AG09319 (cell line): ENCODE measurements at regions not wholly inside any gene's neighbourhood (a gene's known extent, or its start where the extent isn't known, plus 50 kb on each side); places are given as distances from the start of the nearest gene placed in this dataset.
A peak's percentile ranks its signal among the peaks of the same experiment; 100 is the strongest.

Experiments used
- DNase-seq: peaks from one replicate; pipeline ENCODE4 v3.0.0-alpha.2; 2010; ENCODE audit warnings: low read depth; ENCODE audit errors: extremely low read depth
- TF ChIP-seq, protein P1 (sequence below): IDR thresholded peaks from 2 replicates; pipeline ENCODE4 v1.5.1; 2011; ENCODE audit warnings: low read depth, mild to moderate bottlenecking, inconsistent platforms, low read length, moderate library complexity

DNA sequence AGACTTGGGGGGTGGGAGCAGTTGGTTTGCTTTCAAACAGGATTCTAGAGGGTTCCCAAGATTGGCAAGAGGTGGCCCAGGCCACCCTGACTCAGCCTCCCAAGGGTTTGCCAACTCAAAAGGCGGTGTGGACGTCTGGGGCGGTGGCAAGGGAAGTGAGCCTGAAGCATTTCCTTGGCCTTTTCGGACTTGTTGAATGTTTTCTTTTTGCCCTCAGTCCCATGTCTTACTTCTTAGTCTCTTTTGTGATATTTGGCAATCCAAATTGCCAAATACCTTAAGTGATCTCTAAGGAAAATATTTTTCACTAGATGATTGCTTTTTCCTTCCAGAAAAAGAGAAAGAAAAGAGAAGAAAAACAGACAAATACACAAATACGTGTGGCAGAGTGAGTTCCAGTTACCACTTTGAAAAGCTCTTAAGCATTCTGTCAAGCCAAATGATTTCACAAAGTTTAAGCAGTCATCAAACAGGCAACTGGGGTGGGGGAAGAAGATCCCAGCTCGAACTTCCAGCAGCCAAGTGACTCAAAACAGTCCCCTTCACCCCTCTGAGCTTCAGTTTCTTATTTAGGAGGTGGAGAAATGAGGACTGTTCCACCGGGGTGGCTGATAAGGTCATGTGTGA is 374.6 kb upstream of the USP24 start:
- DNase-seq = peak; percentile 61
- TF ChIP-seq, protein P1, sequence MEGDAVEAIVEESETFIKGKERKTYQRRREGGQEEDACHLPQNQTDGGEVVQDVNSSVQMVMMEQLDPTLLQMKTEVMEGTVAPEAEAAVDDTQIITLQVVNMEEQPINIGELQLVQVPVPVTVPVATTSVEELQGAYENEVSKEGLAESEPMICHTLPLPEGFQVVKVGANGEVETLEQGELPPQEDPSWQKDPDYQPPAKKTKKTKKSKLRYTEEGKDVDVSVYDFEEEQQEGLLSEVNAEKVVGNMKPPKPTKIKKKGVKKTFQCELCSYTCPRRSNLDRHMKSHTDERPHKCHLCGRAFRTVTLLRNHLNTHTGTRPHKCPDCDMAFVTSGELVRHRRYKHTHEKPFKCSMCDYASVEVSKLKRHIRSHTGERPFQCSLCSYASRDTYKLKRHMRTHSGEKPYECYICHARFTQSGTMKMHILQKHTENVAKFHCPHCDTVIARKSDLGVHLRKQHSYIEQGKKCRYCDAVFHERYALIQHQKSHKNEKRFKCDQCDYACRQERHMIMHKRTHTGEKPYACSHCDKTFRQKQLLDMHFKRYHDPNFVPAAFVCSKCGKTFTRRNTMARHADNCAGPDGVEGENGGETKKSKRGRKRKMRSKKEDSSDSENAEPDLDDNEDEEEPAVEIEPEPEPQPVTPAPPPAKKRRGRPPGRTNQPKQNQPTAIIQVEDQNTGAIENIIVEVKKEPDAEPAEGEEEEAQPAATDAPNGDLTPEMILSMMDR = no peak

GRCh38 chr1:55588309-55588708 is 373.1 kb upstream of the USP24 start:
- no peak for DNase-seq
- TF ChIP-seq, protein P1 = no peak

GRCh38 chr1:55586771-55587170 is 371.6 kb upstream of the USP24 start:
- DNase-seq = no peak
- TF ChIP-seq, protein P1 = no peak

DNA sequence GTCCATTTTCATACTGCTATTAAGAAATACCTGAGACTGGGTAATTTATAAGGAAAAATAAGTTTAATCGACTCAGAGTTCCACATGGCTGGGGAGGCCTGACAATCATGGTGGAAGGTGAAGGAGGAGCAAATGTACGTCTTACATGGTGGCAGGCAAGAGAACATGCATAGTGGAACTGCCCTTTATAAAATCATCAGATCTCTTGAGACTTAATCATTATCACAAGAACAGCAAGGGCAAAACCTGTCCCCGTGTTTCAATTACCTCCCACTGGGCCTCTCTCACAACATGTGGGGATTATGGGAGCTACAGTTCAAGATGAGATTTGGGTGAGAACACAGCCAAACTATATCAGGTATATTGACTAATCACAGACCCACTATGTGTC is 370.2 kb upstream of the USP24 start:
- TF ChIP-seq, protein P1 = no peak
- DNase-seq = no peak

DNA sequence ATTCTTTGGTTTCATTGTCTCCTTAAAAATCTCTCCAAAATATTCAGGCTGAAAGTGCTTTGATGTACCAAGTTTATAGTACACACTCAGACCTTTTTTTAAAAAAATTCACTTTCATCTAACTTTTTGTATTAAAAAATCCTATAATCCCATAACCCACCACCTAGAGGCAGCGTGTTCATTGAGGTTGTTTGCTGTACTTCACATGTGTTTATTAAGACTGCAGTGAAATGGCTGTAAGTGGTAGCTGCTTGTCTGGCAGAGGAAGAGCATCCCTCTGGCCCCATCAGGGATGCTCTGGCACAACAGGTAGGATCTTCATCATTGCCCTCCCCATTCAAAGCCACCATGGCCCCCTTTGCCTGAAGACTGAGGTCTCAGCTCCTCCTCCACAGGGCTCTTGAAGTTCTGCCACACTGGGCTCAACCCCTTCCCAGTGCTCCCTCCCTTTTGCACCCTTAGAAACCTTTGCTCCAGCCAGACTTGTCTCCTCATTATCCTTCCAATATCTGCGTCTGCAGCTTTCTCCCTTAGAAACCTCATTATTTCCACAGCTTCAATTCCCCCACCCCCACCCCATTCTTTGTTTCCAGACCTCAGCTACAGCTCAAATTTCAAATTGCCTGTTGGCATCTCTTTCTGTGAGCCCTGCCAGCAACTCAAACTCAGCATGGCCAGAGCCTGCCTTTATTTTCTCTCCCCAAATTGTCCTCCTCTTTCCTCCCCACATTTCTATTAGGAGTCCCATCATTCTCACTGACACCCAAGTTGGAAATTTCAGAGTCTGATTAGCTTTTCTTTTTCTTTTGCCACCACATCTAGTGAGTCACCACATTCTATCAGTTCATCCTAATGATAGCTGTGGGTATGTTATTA is 369.6 kb upstream of the USP24 start:
- TF ChIP-seq, protein P1 = peak; percentile 32
- DNase-seq = peak; percentile 64

DNA sequence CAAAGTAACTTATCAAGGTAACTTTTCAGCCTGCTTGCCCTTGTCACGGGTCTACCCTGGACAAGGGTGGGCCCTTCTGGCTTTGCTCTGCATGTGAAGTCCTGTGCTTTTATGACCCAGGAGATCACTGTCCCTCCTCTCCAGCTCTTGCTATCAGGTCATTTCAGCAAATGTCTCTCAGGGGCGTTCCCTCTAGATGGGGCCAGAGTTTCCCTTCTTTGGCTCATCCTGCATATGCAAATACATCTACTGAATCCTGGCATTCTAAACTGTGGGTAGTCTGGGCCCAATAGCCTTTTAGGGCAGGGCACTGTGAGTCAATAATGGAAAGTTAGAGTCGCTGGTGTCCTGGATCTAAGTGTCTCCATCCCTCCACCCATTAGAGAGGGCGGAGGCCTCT is 366.9 kb upstream of the USP24 start:
- TF ChIP-seq, protein P1 = no peak
- no peak for DNase-seq

DNA sequence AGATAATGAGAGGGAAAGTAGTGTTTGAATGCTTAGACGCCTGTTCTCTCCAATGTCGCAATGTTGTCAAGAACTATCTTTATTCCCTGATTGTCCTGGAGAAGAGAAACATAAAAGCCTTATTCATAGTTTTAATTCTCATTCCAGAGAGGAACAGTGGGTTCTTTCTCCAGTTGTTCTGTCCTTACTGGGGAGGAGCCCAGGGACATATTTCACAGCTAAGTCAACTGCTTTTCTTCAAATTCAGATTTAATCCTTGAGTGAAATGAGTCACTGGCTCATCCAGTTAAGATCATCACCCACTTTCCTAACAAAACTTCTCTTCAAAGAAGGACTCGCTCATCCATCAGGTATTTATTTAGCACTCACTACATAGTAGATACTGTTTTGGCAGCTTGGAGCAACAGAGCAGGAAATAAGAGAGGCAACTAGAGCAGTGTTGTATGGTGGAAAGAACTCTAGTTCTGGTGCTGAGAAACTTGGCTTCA is 365.7 kb upstream of the USP24 start:
- TF ChIP-seq, protein P1 = no peak
- DNase-seq = peak; percentile 46
